NT2/D1 (cell line): ENCODE measurements at regions not wholly inside any gene's neighbourhood (a gene's known extent, or its start where the extent isn't known, plus 50 kb on each side); places are given as distances from the start of the nearest gene placed in this dataset.

ENCODE experiments used
- SUZ12 ChIP-seq: IDR thresholded peaks from 2 replicates; pipeline ENCODE4 v1.6.1; 2011; ENCODE audit not compliant: insufficient read length, insufficient read depth; ENCODE audit errors: extremely low read depth
- YY1 ChIP-seq: IDR thresholded peaks from 2 replicates; pipeline ENCODE4 v1.6.1; 2011; ENCODE audit not compliant: insufficient read length, insufficient read depth

GRCh38 chr14:56972948-56973347 is 162.7 kb upstream of the OTX2 start:
- TF ChIP-seq YY1 (no peak), SUZ12 (no peak)
